Suprapubic skin (tissue), 4 donors: ENCODE measurements at regions not wholly inside any gene's neighbourhood (a gene's known extent, or its start where the extent isn't known, plus 50 kb on each side); places are given as distances from the start of the nearest gene placed in this dataset.

Source experiments
- CTCF ChIP-seq, 2 donors: fragments of 200-600 bp in 1 of 2; fragments of 450-650 bp in 1 of 2; sonication (generic) in 1 of 2; IDR thresholded peaks; one replicate each; pipeline ENCODE4 v1.5.1; 2016 to 2019; ENCODE audit warnings: antibody characterized with exemption in 2 of 2, mild to moderate bottlenecking in 1 of 2, moderate library complexity in 1 of 2
- POLR2A ChIP-seq, 2 donors: fragments of 450-650 bp; IDR thresholded peaks; one replicate each; pipeline ENCODE4 v1.6.1; 2017; ENCODE audit warnings: antibody characterized with exemption in 2 of 2, mild to moderate bottlenecking in 2 of 2, moderate library complexity in 2 of 2
- POLR2AphosphoS5 ChIP-seq, 3 donors: sonication (generic); formaldehyde crosslinking; IDR thresholded peaks; one replicate each; pipeline ENCODE4 v1.6.1; 2017; ENCODE audit warnings: antibody characterized with exemption in 3 of 3

- TF ChIP-seq CTCF (IDR thresholded peaks at IDR 0.05) (no peak), POLR2A (IDR thresholded peaks at IDR 0.05) (no peak), POLR2AphosphoS5 (IDR thresholded peaks at IDR 0.05) (no peak)
Observed at GRCh38 chr11:134572741-134573675, 161.0 kb upstream of the B3GAT1 start.
